AG08395 (cell line): ENCODE measurements at regions not wholly inside any gene's neighbourhood (a gene's known extent, or its start where the extent isn't known, plus 50 kb on each side); places are given as distances from the start of the nearest gene placed in this dataset.
A peak's percentile ranks its signal among the peaks of the same experiment; 100 is the strongest.
"Not testable (repeated sequence)": the region's sequence is repeated elsewhere in the genome, so short reads cannot be mapped to it uniquely, and the experiment has no call there.

Source experiments
- DNase-seq: peaks from one replicate; pipeline ENCODE4 v3.0.0; 2012; ENCODE audit warnings: mixed read lengths, low spot score

- DNase-seq: peak; percentile 3
These were observed 175.7 kb upstream of the MDFIC2 start for GRCh38 chr3:70488131-70488530.

GRCh38 chr3:70486414-70487017 is 174.1 kb upstream of the MDFIC2 start:
- no peak for DNase-seq

- no peak for DNase-seq
These were observed 163.7 kb upstream of the MDFIC2 start for GRCh38 chr3:70476174-70476573.

- no peak for DNase-seq
These were observed 159.3 kb upstream of the MDFIC2 start for GRCh38 chr3:70471464-70472342.

- DNase-seq: no peak
These were observed 153.7 kb upstream of the MDFIC2 start for GRCh38 chr3:70466096-70466495.

- no peak for DNase-seq
These were observed 152.4 kb upstream of the MDFIC2 start for GRCh38 chr3:70464876-70465275.

GRCh38 chr3:70464465-70464864 is 152.0 kb upstream of the MDFIC2 start:
- no peak for DNase-seq

- not testable (repeated sequence) for DNase-seq
These were observed 137.8 kb upstream of the MDFIC2 start for GRCh38 chr3:70450220-70450619.

GRCh38 chr3:70435422-70435821 is 123.0 kb upstream of the MDFIC2 start:
- not testable (repeated sequence) for DNase-seq

GRCh38 chr3:70433091-70433490 is 120.7 kb upstream of the MDFIC2 start:
- no peak for DNase-seq

- no peak for DNase-seq
These were observed 119.5 kb upstream of the MDFIC2 start for GRCh38 chr3:70431911-70432310.

- DNase-seq: no peak
These were observed 113.6 kb upstream of the MDFIC2 start for GRCh38 chr3:70426071-70426470.

GRCh38 chr3:70421506-70421905 is 109.1 kb upstream of the MDFIC2 start:
- no peak for DNase-seq

- DNase-seq: no peak
These were observed 96.6 kb upstream of the MDFIC2 start for GRCh38 chr3:70409018-70409417.

- DNase-seq: no peak
These were observed 87.8 kb upstream of the MDFIC2 start for GRCh38 chr3:70400194-70400593.

GRCh38 chr3:70393881-70394612 is 81.6 kb upstream of the MDFIC2 start:
- no peak for DNase-seq

- DNase-seq: no peak
These were observed 79.8 kb upstream of the MDFIC2 start for GRCh38 chr3:70392227-70392626.

- DNase-seq: no peak
These were observed 75.5 kb upstream of the MDFIC2 start for GRCh38 chr3:70387889-70388288.

GRCh38 chr3:70386846-70387245 is 74.4 kb upstream of the MDFIC2 start:
- DNase-seq: no peak

- DNase-seq: no peak
These were observed 73.6 kb upstream of the MDFIC2 start for GRCh38 chr3:70386043-70386442.

- no peak for DNase-seq
These were observed 71.0 kb upstream of the MDFIC2 start for GRCh38 chr3:70383360-70383831.

- DNase-seq: no peak
These were observed 61.7 kb upstream of the MDFIC2 start for GRCh38 chr3:70374179-70374578.
